Gastrocnemius medialis (tissue), 4 donors: ENCODE measurements at regions not wholly inside any gene's neighbourhood (a gene's known extent, or its start where the extent isn't known, plus 50 kb on each side); places are given as distances from the start of the nearest gene placed in this dataset.
A peak's percentile ranks its signal among the peaks of the same experiment; 100 is the strongest.

Experiments used
- CTCF ChIP-seq, 5 experiments: fragments of 450-650 bp in 3 of 5; fragments of 200-600 bp in 2 of 5; sonication (generic) in 2 of 5; IDR thresholded peaks in 4 of 5; conservative IDR thresholded peaks in 1 of 5; 1 replicate in 4 of 5; 2 replicates in 1 of 5; pipeline ENCODE4 v1.5.1; 2016 to 2019; ENCODE audit warnings: antibody characterized with exemption in 5 of 5, mild to moderate bottlenecking in 3 of 5, moderate library complexity in 3 of 5
- POLR2A ChIP-seq, 2 donors: fragments of 450-650 bp; IDR thresholded peaks; one replicate each; pipeline ENCODE4 v1.6.1; 2017; ENCODE audit warnings: antibody characterized with exemption in 2 of 2, mild to moderate bottlenecking in 2 of 2, moderate library complexity in 2 of 2

- TF ChIP-seq CTCF (IDR thresholded peaks at IDR 0.05 in 4 of 5, conservative IDR thresholded peaks at IDR 0.05 in 1 of 5), result no peak
- TF ChIP-seq POLR2A (IDR thresholded peaks at IDR 0.05), result peak; percentile 41 to 68
These were observed 92.0 kb downstream of the ETS2 start for GRCh38 chr21:38897532-38898421.
